Upper lobe of left lung (tissue), 6 donors: ENCODE measurements at regions not wholly inside any gene's neighbourhood (a gene's known extent, or its start where the extent isn't known, plus 50 kb on each side); places are given as distances from the start of the nearest gene placed in this dataset.

Experiments used
- ATAC-seq, 2 donors: fragments of 200-7000 bp; cut with Tn5 transposase; one replicate each; pipeline ENCODE4 v1.9.1; 2022; ENCODE audit warnings: mild to moderate bottlenecking in 2 of 2, moderate library complexity in 2 of 2; ENCODE audit not compliant: low FRiP score in 2 of 2
- DNase-seq, 2 donors: peaks; one replicate each; pipeline ENCODE4 v3.0.0-alpha.2; 2019 to 2020
- H3K27ac ChIP-seq, 4 donors: fragments of 200-600 bp; sonication (generic); one replicate each; pipeline ENCODE4 v1.5.1; 2016 to 2019
- H3K27me3 ChIP-seq, 4 donors: fragments of 200-600 bp; sonication (generic); one replicate each; pipeline ENCODE4 v1.5.1; 2017 to 2019
- H3K36me3 ChIP-seq, 4 donors: fragments of 200-600 bp; sonication (generic); one replicate each; pipeline ENCODE4 v1.5.1; 2016 to 2019
- H3K4me1 ChIP-seq, 4 donors: fragments of 200-600 bp; sonication (generic); one replicate each; pipeline ENCODE4 v1.5.1; 2018 to 2019
- H3K4me3 ChIP-seq, 4 donors: fragments of 200-600 bp; sonication (generic); one replicate each; pipeline ENCODE4 v1.5.1; 2017 to 2019; ENCODE audit warnings: mild to moderate bottlenecking in 2 of 4, moderate library complexity in 1 of 4
- H3K9me3 ChIP-seq, 4 donors: fragments of 200-600 bp; sonication (generic); one replicate each; pipeline ENCODE4 v1.5.1; 2018 to 2019
- CTCF ChIP-seq, 6 experiments: fragments of 450-650 bp in 4 of 6; fragments of 200-600 bp in 2 of 6; sonication (generic) in 2 of 6; IDR thresholded peaks; one replicate each; pipeline ENCODE4 v1.5.1; 2016 to 2019; ENCODE audit warnings: antibody characterized with exemption in 6 of 6
- EP300 ChIP-seq, 4 donors: sonication (generic); formaldehyde crosslinking; IDR thresholded peaks; one replicate each; pipeline ENCODE4 v1.5.1; 2017; ENCODE audit warnings: antibody characterized with exemption in 4 of 4, control low read depth in 2 of 4
- POLR2A ChIP-seq, 4 donors: fragments of 450-650 bp; IDR thresholded peaks; one replicate each; pipeline ENCODE4 v1.5.1; 2016 to 2017; ENCODE audit warnings: antibody characterized with exemption in 4 of 4, mild to moderate bottlenecking in 2 of 4
- POLR2AphosphoS5 ChIP-seq, 2 donors: sonication (generic); formaldehyde crosslinking; IDR thresholded peaks; one replicate each; pipeline ENCODE4 v1.5.1; 2017; ENCODE audit warnings: antibody characterized with exemption in 2 of 2
- WGBS, 2 donors: methylation state at CpG; one replicate each; pipeline ENCODE4 v1.1.5; 2017 to 2018; 5-methylcytosine and 5-hydroxymethylcytosine counted together
- donor health status: DM: no; HTN: no; CAD: no; lungs with moderate emphysema.
- donor health status: DM: no; HTN: yes; CAD: no; lungs with severe emphysema.

GRCh38 chr10:9515922-9516321 lies 1461.4 kb downstream of the GATA3 start:
- Histone ChIP-seq H3K27ac (no peak overlapping the region), H3K9me3 (no peaks in the 10 kb centered on the region), H3K36me3 (no peaks in the 10 kb centered on the region), H3K4me1 (no peaks in the 10 kb centered on the region), H3K27me3 (no peaks in the 10 kb centered on the region), H3K4me3 (no peak overlapping the region)
- no peak for ATAC-seq
- TF ChIP-seq CTCF (IDR thresholded peaks at IDR 0.05) (no peak), POLR2AphosphoS5 (IDR thresholded peaks at IDR 0.05) (no peak), POLR2A (IDR thresholded peaks at IDR 0.05) (no peak), EP300 (IDR thresholded peaks at IDR 0.05) (no peak)
- no peak for DNase-seq
- 58 to 62% methylated on average over 6 of the region's 6 CpGs for WGBS, 2 donors

GRCh38 chr10:9535744-9536143 lies 1481.3 kb downstream of the GATA3 start:
- Histone ChIP-seq H3K27ac (no peak overlapping the region), H3K4me3 (no peak overlapping the region), H3K9me3 (no peaks in the 10 kb centered on the region), H3K4me1 (no peaks in the 10 kb centered on the region), H3K27me3 (no peaks in the 10 kb centered on the region), H3K36me3 (no peaks in the 10 kb centered on the region)
- TF ChIP-seq CTCF (IDR thresholded peaks at IDR 0.05) = no peak
- no peak for TF ChIP-seq POLR2A (IDR thresholded peaks at IDR 0.05)
- no peak for TF ChIP-seq EP300 (IDR thresholded peaks at IDR 0.05)
- no peak for TF ChIP-seq POLR2AphosphoS5 (IDR thresholded peaks at IDR 0.05)
- WGBS, 2 donors = 78 to 83% methylated on average over 4 of the region's 4 CpGs
- DNase-seq (no peak), ATAC-seq (no peak)

- no peaks in the 10 kb centered on the region for H3K9me3 ChIP-seq
- ATAC-seq (no peak), DNase-seq (no peak)
- no peaks in the 10 kb centered on the region for H3K27me3 ChIP-seq
- H3K27ac ChIP-seq = no peak overlapping the region
- TF ChIP-seq CTCF (IDR thresholded peaks at IDR 0.05) = no peak
- TF ChIP-seq EP300 (IDR thresholded peaks at IDR 0.05) = no peak
- no peak for TF ChIP-seq POLR2AphosphoS5 (IDR thresholded peaks at IDR 0.05)
- no peak for TF ChIP-seq POLR2A (IDR thresholded peaks at IDR 0.05)
- H3K4me3 ChIP-seq = no peak overlapping the region
- no peaks in the 10 kb centered on the region for H3K4me1 ChIP-seq
- WGBS, 2 donors = 45 to 48% methylated on average over 2 of the region's 2 CpGs
- H3K36me3 ChIP-seq = no peaks in the 10 kb centered on the region
Measured at GRCh38 chr10:9545073-9545472, 1472.6 kb upstream of the CELF2 start.

- Histone ChIP-seq H3K9me3 (peaks cover 0 to 4% (median 0%) of the 10 kb centered on the region in 4 donors), H3K27me3 (no peaks in the 10 kb centered on the region), H3K4me1 (no peaks in the 10 kb centered on the region), H3K27ac (no peak overlapping the region), H3K4me3 (no peak overlapping the region), H3K36me3 (no peaks in the 10 kb centered on the region)
- TF ChIP-seq EP300 (IDR thresholded peaks at IDR 0.05) (no peak), CTCF (IDR thresholded peaks at IDR 0.05) (no peak), POLR2AphosphoS5 (IDR thresholded peaks at IDR 0.05) (no peak)
- no peak for ATAC-seq
- 55 to 73% methylated on average over 3 of the region's 3 CpGs for WGBS, 2 donors
- DNase-seq = no peak
Measured at GRCh38 chr10:9547936-9548904, 1469.5 kb upstream of the CELF2 start.

- Histone ChIP-seq H3K9me3 (peaks cover 0 to 4% (median 0%) of the 10 kb centered on the region in 4 donors), H3K36me3 (no peaks in the 10 kb centered on the region), H3K4me1 (no peaks in the 10 kb centered on the region), H3K4me3 (no peak overlapping the region), H3K27me3 (no peaks in the 10 kb centered on the region), H3K27ac (no peak overlapping the region)
- DNase-seq (no peak), ATAC-seq (no peak)
- no peak for TF ChIP-seq POLR2A (IDR thresholded peaks at IDR 0.05)
- no peak for TF ChIP-seq EP300 (IDR thresholded peaks at IDR 0.05)
- TF ChIP-seq CTCF (IDR thresholded peaks at IDR 0.05) = no peak
- TF ChIP-seq POLR2AphosphoS5 (IDR thresholded peaks at IDR 0.05) = no peak
- WGBS, 2 donors = 93 to 97% methylated on average over 2 of the region's 2 CpGs
Measured at GRCh38 chr10:9550810-9551209, 1466.9 kb upstream of the CELF2 start.
